GM12878 (cell line): ENCODE measurements at regions not wholly inside any gene's neighbourhood (a gene's known extent, or its start where the extent isn't known, plus 50 kb on each side); places are given as distances from the start of the nearest gene placed in this dataset.

Experiments used
- ATAC-seq: fragments of 200-7000 bp; cut with Tn5 transposase; 3 replicates; pipeline ENCODE4 v1.9.1; 2020; ENCODE audit warnings: mild to moderate bottlenecking, moderate library complexity
- BruUV-seq: library from RNA; stranded (reverse); fragments of 400-500 nt; replicated peaks from 2 replicates; lab custom pipeline; 2021; lab: Mats Ljungman, UMichigan
- CTCF ChIA-PET: fragments of 300-600 bp; sonication (Branson Sonifier 250); formaldehyde crosslinking; extraction: SDS; loops from one replicate; lab custom pipeline; 2021; ENCODE audit warnings: inconsistent platforms; lab: Yijun Ruan, JAX
- POLR2A ChIA-PET: fragments of 350-600 bp; formaldehyde crosslinking; extraction: SDS; loops from one replicate; lab custom pipeline; 2021; ENCODE audit warnings: inconsistent platforms; lab: Charles Lee
- RAD21 ChIA-PET: fragments of 300-600 bp; sonication (Branson Sonifier 250); formaldehyde crosslinking; loops from one replicate; lab custom pipeline; 2023; ENCODE audit warnings: antibody characterized with exemption; ENCODE audit not compliant: unreplicated experiment; lab: Charles Lee
- SMC1A ChIA-PET: fragments of 300-600 bp; sonication (Branson Sonifier 250); formaldehyde crosslinking; loops from one replicate; lab custom pipeline; 2023; ENCODE audit not compliant: unreplicated experiment, uncharacterized antibody; lab: Charles Lee
- DNase-seq: peaks from one replicate; pipeline ENCODE4 v3.0.0-alpha.2; 2011; ENCODE audit warnings: low read depth, low spot score
- FAIRE-seq: peaks from 3 replicates; lab custom pipeline; 2011; peaks lifted over from hg19 to GRCh38; lab: Jason Lieb, UNC
- H2AFZ ChIP-seq: 2 replicates; pipeline ENCODE4 v1.6.0; 2011; ENCODE audit warnings: low read depth, low read length, control low read depth; ENCODE audit not compliant: control insufficient read depth
- H3K27ac ChIP-seq: 2 replicates; pipeline ENCODE4 v1.5.1; 2011; ENCODE audit warnings: control low read depth; ENCODE audit not compliant: control insufficient read depth, insufficient read depth
- H3K27me3 ChIP-seq, 2 experiments: replicated peaks in 1 of 2; 2 replicates each; pipeline versions ENCODE4 v1.6.0 to v1.6.1; 2011; ENCODE audit warnings: low read length in 1 of 2; ENCODE audit not compliant: control insufficient read depth in 2 of 2, insufficient read depth in 2 of 2
- H3K36me3 ChIP-seq, 2 experiments: 2 replicates each; pipeline ENCODE4 v1.5.1; 2011; ENCODE audit warnings: low read length in 1 of 2; ENCODE audit not compliant: control insufficient read depth in 2 of 2, insufficient read depth in 2 of 2
- H3K4me1 ChIP-seq: 2 replicates; pipeline ENCODE4 v1.6.1; 2011; ENCODE audit warnings: mild to moderate bottlenecking, low read length, moderate library complexity, mixed read lengths; ENCODE audit not compliant: control insufficient read depth, insufficient read depth
- H3K4me2 ChIP-seq: 2 replicates; pipeline ENCODE4 v1.6.0; 2011; ENCODE audit warnings: control low read depth; ENCODE audit not compliant: control insufficient read depth, insufficient read depth
- H3K4me3 ChIP-seq: fragments of 200-600 bp; sonication (generic); 2 replicates; pipeline ENCODE4 v1.5.1; 2016
- H3K79me2 ChIP-seq: 2 replicates; pipeline ENCODE4 v1.6.0; 2011; ENCODE audit warnings: low read length; ENCODE audit not compliant: control insufficient read depth, insufficient read depth
- H3K9ac ChIP-seq: 2 replicates; pipeline ENCODE4 v1.8.0; 2011; ENCODE audit warnings: low read length, control low read depth, mixed read lengths; ENCODE audit not compliant: control insufficient read depth, insufficient read depth
- H3K9me3 ChIP-seq: replicated peaks from 3 replicates; pipeline ENCODE4 v1.5.1; 2011; ENCODE audit warnings: mild to moderate bottlenecking, low read length; ENCODE audit not compliant: control insufficient read depth, insufficient read depth
- H4K20me1 ChIP-seq: 2 replicates; pipeline ENCODE4 v1.6.0; 2011; ENCODE audit not compliant: control insufficient read depth, insufficient read depth
- CBFB ChIP-seq: IDR thresholded peaks from 2 replicates; pipeline ENCODE4 v1.6.1; 2016; ENCODE audit warnings: antibody characterized with exemption, low read depth
- E2F8 ChIP-seq: fragments of 450-650 bp; IDR thresholded peaks from 2 replicates; pipeline ENCODE4 v1.6.1; 2018; ENCODE audit warnings: mild to moderate bottlenecking, low read depth, moderate library complexity; ENCODE audit not compliant: partially characterized antibody
- EZH2 ChIP-seq: IDR thresholded peaks from 2 replicates; pipeline ENCODE4 v1.6.1; 2012; ENCODE audit warnings: low read depth, mild to moderate bottlenecking, control low read depth, inconsistent platforms, low read length, borderline replicate concordance; ENCODE audit not compliant: control insufficient read depth
- HDAC6 ChIP-seq: fragments of 200-600 bp; sonication (generic); IDR thresholded peaks from one replicate; pipeline ENCODE4 v1.8.0; 2017; ENCODE audit warnings: antibody characterized with exemption; ENCODE audit not compliant: unreplicated experiment
- HDGF ChIP-seq: fragments of 450-650 bp; IDR thresholded peaks from 2 replicates; pipeline ENCODE4 v1.6.1; 2016; ENCODE audit warnings: antibody characterized with exemption
- IRF4 ChIP-seq: IDR thresholded peaks from 2 replicates; pipeline ENCODE4 v1.6.1; 2011; ENCODE audit warnings: low read depth, low read length
- LARP7 ChIP-seq: fragments of 450-650 bp; IDR thresholded peaks from 2 replicates; pipeline ENCODE4 v1.6.1; 2017; ENCODE audit warnings: mild to moderate bottlenecking
- MTA2 ChIP-seq: fragments of 450-650 bp; IDR thresholded peaks from 2 replicates; pipeline ENCODE4 v1.6.1; 2016; ENCODE audit warnings: low read depth, mild to moderate bottlenecking, moderate library complexity
- MTA3 ChIP-seq: IDR thresholded peaks from 2 replicates; pipeline ENCODE4 v1.6.1; 2012; ENCODE audit warnings: low read length, inconsistent platforms, borderline replicate concordance
- MYB ChIP-seq: fragments of 150-350 bp; IDR thresholded peaks from 2 replicates; pipeline ENCODE4 v1.6.1; 2014; ENCODE audit warnings: mild to moderate bottlenecking, low read depth, low read length, borderline replicate concordance
- NFYB ChIP-seq: IDR thresholded peaks from 2 replicates; pipeline ENCODE4 v1.6.1; 2011; ENCODE audit warnings: low read depth, mild to moderate bottlenecking, low read length, improper control_type of control experiment, moderate library complexity; ENCODE audit not compliant: insufficient read depth
- RBBP5 ChIP-seq: fragments of 200-600 bp; sonication (generic); conservative IDR thresholded peaks from 2 replicates; pipeline ENCODE4 v1.6.1; 2016
- SMC3 ChIP-seq: IDR thresholded peaks from 2 replicates; pipeline ENCODE4 v1.6.1; 2011; ENCODE audit warnings: low read length, improper control_type of control experiment, borderline replicate concordance
- SREBF1 ChIP-seq: IDR thresholded peaks from 2 replicates; pipeline ENCODE4 v1.6.1; 2012; ENCODE audit warnings: mild to moderate bottlenecking, low read length
- SRF ChIP-seq, 2 experiments: IDR thresholded peaks; 2 replicates each; pipeline ENCODE4 v1.6.1; 2011; ENCODE audit warnings: low read depth in 2 of 2, low read length in 2 of 2, mild to moderate bottlenecking in 1 of 2, moderate library complexity in 1 of 2
- SUPT20H ChIP-seq: IDR thresholded peaks from 2 replicates; pipeline ENCODE4 v1.6.1; 2011; ENCODE audit warnings: low read depth, mild to moderate bottlenecking, low read length, moderate library complexity, borderline replicate concordance; ENCODE audit not compliant: control insufficient read depth
- YBX1 ChIP-seq: fragments of 450-650 bp; IDR thresholded peaks from 2 replicates; pipeline ENCODE4 v1.6.1; 2016; ENCODE audit warnings: antibody characterized with exemption
- WGBS: methylation state at CpG from one replicate; pipeline ENCODE4 v1.1.6; 2016; ENCODE audit warnings: low lambda C conversion rate; ENCODE audit not compliant: insufficient replicate concordance, insufficient coverage; ENCODE audit errors: missing lambda C conversion rate; 5-methylcytosine and 5-hydroxymethylcytosine counted together
- in situ Hi-C: fragments of 300-500 bp; cut with MboI; formaldehyde crosslinking; loops from 9 replicates; pipeline ENCODE4 v1.14.3; 2018; ENCODE audit warnings: mixed read lengths
- intact Hi-C: fragments of 100-400 bp; cut with micrococcal nuclease; formaldehyde crosslinking; loops from one replicate; pipeline ENCODE4 v1.14.2; 2022; ENCODE audit not compliant: unreplicated experiment

GRCh38 chr9:26145938-26146337, 467.7 kb upstream of the TUSC1 start:
- H3K27me3 ChIP-seq: no peaks in the 10 kb centered on the region
- TF ChIP-seq IRF4: no peak
- no peak for TF ChIP-seq NFYB
- TF ChIP-seq CBFB: no peak
- no peak for TF ChIP-seq MYB
- TF ChIP-seq HDGF: no peak
- no peak for TF ChIP-seq LARP7
- no peak for TF ChIP-seq SUPT20H
- no peak for TF ChIP-seq MTA2
- no peak for TF ChIP-seq MTA3
- no peak for TF ChIP-seq RBBP5
- TF ChIP-seq SRF (IDR thresholded peaks at IDR 0.05; ENCODE audit: low read depth in 2 of 2, low read length in 2 of 2): no peak
- TF ChIP-seq HDAC6: no peak
- no peak for TF ChIP-seq YBX1
- no peak for TF ChIP-seq SREBF1
- TF ChIP-seq EZH2: no peak
- no peak for TF ChIP-seq E2F8
- TF ChIP-seq SMC3: no peak
- TF ChIP-seq, all 136 proteins: peak for 0
- H3K4me3 ChIP-seq: no peak overlapping the region
- in situ Hi-C loops (no loop called here), intact Hi-C loops (no loop called here)
- no peaks in the 10 kb centered on the region for H3K36me3 ChIP-seq
- no peak for ATAC-seq
- no TSS peak for BruUV-seq
- SMC1A ChIA-PET: no interaction called here
- no peak overlapping the region for H3K27ac ChIP-seq
- 69% methylated on average over 10 of the region's 10 CpGs for WGBS
- CTCF ChIA-PET: no interaction called here
- RAD21 ChIA-PET: no interaction called here
- no peak overlapping the region for H3K9ac ChIP-seq
- FAIRE-seq: no peak
- no peaks in the 10 kb centered on the region for H3K9me3 ChIP-seq
- DNase-seq: no peak
- no peaks in the 10 kb centered on the region for H3K79me2 ChIP-seq
- H2AFZ ChIP-seq: no peak overlapping the region
- H4K20me1 ChIP-seq: no peaks in the 10 kb centered on the region
- no peak overlapping the region for H3K4me2 ChIP-seq
- H3K4me1 ChIP-seq: no peaks in the 10 kb centered on the region
- POLR2A ChIA-PET: no interaction called here
